Fibroblast of lung (primary cell): ENCODE measurements at regions not wholly inside any gene's neighbourhood (a gene's known extent, or its start where the extent isn't known, plus 50 kb on each side); places are given as distances from the start of the nearest gene placed in this dataset.

Experiments used
- DNase-seq, 2 donors: peaks; one replicate each; pipeline versions ENCODE4 v3.0.0 to v3.0.0-alpha.2; 2010; ENCODE audit warnings: low read depth in 2 of 2
- H2AFZ ChIP-seq: 2 replicates; pipeline ENCODE4 v1.5.1; 2012; ENCODE audit warnings: low read length, control low read depth, inconsistent platforms
- H3K27ac ChIP-seq: 2 replicates; pipeline ENCODE4 v1.5.1; 2011; ENCODE audit warnings: low read length, control low read depth; ENCODE audit not compliant: insufficient read depth
- H3K27me3 ChIP-seq: 2 replicates; pipeline ENCODE4 v1.5.1; 2011; ENCODE audit warnings: mild to moderate bottlenecking, low read length; ENCODE audit not compliant: control insufficient read depth, insufficient read depth
- H3K36me3 ChIP-seq: 2 replicates; pipeline ENCODE4 v1.5.1; 2011; ENCODE audit warnings: low read length; ENCODE audit not compliant: control insufficient read depth, insufficient read depth
- H3K4me1 ChIP-seq: 2 replicates; pipeline ENCODE4 v1.5.1; 2011; ENCODE audit warnings: low read length; ENCODE audit not compliant: control insufficient read depth, insufficient read depth; ENCODE audit errors: extremely low read depth
- H3K4me2 ChIP-seq: 2 replicates; pipeline ENCODE4 v1.5.1; 2011; ENCODE audit warnings: low read length, control low read depth; ENCODE audit not compliant: insufficient read depth; ENCODE audit errors: extremely low read depth
- H3K4me3 ChIP-seq, 4 experiments: fragments of 200-600 bp in 1 of 4; sonication (generic) in 1 of 4; replicated peaks in 1 of 4; 2 replicates each; pipeline ENCODE4 v1.5.1; 2011 to 2016; ENCODE audit warnings: low read length in 4 of 4, low read depth in 3 of 4, mild to moderate bottlenecking in 3 of 4, control low read depth in 2 of 4, inconsistent platforms in 1 of 4, mixed read lengths in 1 of 4; ENCODE audit not compliant: insufficient read depth in 1 of 4; ENCODE audit errors: control extremely low read depth in 1 of 4
- H3K79me2 ChIP-seq: 2 replicates; pipeline ENCODE4 v1.5.1; 2012; ENCODE audit warnings: mild to moderate bottlenecking, low read length, inconsistent platforms; ENCODE audit not compliant: control insufficient read depth, insufficient read depth
- H3K9ac ChIP-seq: 2 replicates; pipeline ENCODE4 v1.5.1; 2011; ENCODE audit warnings: mild to moderate bottlenecking, low read length, control low read depth; ENCODE audit not compliant: insufficient read depth
- H3K9me3 ChIP-seq: 2 replicates; pipeline ENCODE4 v1.5.1; 2012; ENCODE audit warnings: low read depth, low read length; ENCODE audit not compliant: control insufficient read depth, insufficient read depth
- H4K20me1 ChIP-seq: 2 replicates; pipeline ENCODE4 v1.5.1; 2011; ENCODE audit warnings: low read length; ENCODE audit not compliant: control insufficient read depth, insufficient read depth; ENCODE audit errors: extremely low read depth
- CTCF ChIP-seq, 2 donors: IDR thresholded peaks in 1 of 2; conservative IDR thresholded peaks in 1 of 2; 1 replicate in 1 of 2; 2 replicates in 1 of 2; pipeline ENCODE4 v1.5.1; 2011 to 2012; ENCODE audit warnings: low read length in 2 of 2, control low read depth in 1 of 2, inconsistent platforms in 1 of 2, low read depth in 1 of 2, mild to moderate bottlenecking in 1 of 2
- EZH2 ChIP-seq: IDR thresholded peaks from 2 replicates; pipeline ENCODE4 v1.5.1; 2012; ENCODE audit warnings: low read length, control low read depth, mild to moderate bottlenecking; ENCODE audit errors: missing control alignments

- Histone ChIP-seq H3K4me2 (no peak overlapping the region), H3K4me3 (no peak overlapping the region), H3K27ac (no peak overlapping the region), H3K79me2 (no peaks in the 10 kb centered on the region), H3K27me3 (no peaks in the 10 kb centered on the region), H3K9me3 (no peaks in the 10 kb centered on the region), H4K20me1 (no peaks in the 10 kb centered on the region), H2AFZ (no peak overlapping the region), H3K9ac (no peak overlapping the region), H3K4me1 (peaks cover 2% of the 10 kb centered on the region), H3K36me3 (no peaks in the 10 kb centered on the region)
- no peak for DNase-seq
- TF ChIP-seq EZH2 = no peak
- no peak for TF ChIP-seq CTCF (conservative IDR thresholded peaks at IDR 0.05 in 1 of 2, IDR thresholded peaks at IDR 0.05 in 1 of 2; ENCODE audit: low read depth in 1 of 2, low read length in 2 of 2)
Measured at GRCh38 chr20:58162986-58163385, 65.5 kb downstream of the ANKRD60 start.

- no peaks in the 10 kb centered on the region for H4K20me1 ChIP-seq
- no peaks in the 10 kb centered on the region for H3K9me3 ChIP-seq
- H3K27ac ChIP-seq = peak overlapping the region; percentile 29
- TF ChIP-seq CTCF (conservative IDR thresholded peaks at IDR 0.05 in 1 of 2, IDR thresholded peaks at IDR 0.05 in 1 of 2; ENCODE audit: low read depth in 1 of 2, low read length in 2 of 2) (no peak), EZH2 (no peak)
- no peak overlapping the region for H3K9ac ChIP-seq
- no peaks in the 10 kb centered on the region for H3K79me2 ChIP-seq
- H3K36me3 ChIP-seq = no peaks in the 10 kb centered on the region
- no peak overlapping the region for H3K4me2 ChIP-seq
- peaks cover 2% of the 10 kb centered on the region for H3K4me1 ChIP-seq
- H3K27me3 ChIP-seq = no peaks in the 10 kb centered on the region
- DNase-seq = no peak
- no peak overlapping the region for H2AFZ ChIP-seq
- no peak overlapping the region for H3K4me3 ChIP-seq
Measured at GRCh38 chr20:58161192-58161591, 67.3 kb downstream of the ANKRD60 start.

- TF ChIP-seq EZH2 (no peak), CTCF (conservative IDR thresholded peaks at IDR 0.05 in 1 of 2, IDR thresholded peaks at IDR 0.05 in 1 of 2; ENCODE audit: low read depth in 1 of 2, low read length in 2 of 2) (no peak)
- Histone ChIP-seq H3K79me2 (no peaks in the 10 kb centered on the region), H3K9ac (peak overlapping the region; percentile 34), H3K27me3 (no peaks in the 10 kb centered on the region), H3K4me1 (peaks cover 2% of the 10 kb centered on the region), H3K36me3 (no peaks in the 10 kb centered on the region), H4K20me1 (no peaks in the 10 kb centered on the region), H2AFZ (peak overlapping the region; percentile 3), H3K4me2 (peak overlapping the region; percentile 53), H3K27ac (peak overlapping the region; percentile 47), H3K9me3 (no peaks in the 10 kb centered on the region), H3K4me3 (no peak overlapping the region)
- peak; percentile 41 to 51 for DNase-seq
Measured at GRCh38 chr20:58160451-58161061, 67.9 kb downstream of the ANKRD60 start.
